HCT116 (cell line): ENCODE measurements at regions not wholly inside any gene's neighbourhood (a gene's known extent, or its start where the extent isn't known, plus 50 kb on each side); places are given as distances from the start of the nearest gene placed in this dataset.

Experiments
- EZH2phosphoT487 ChIP-seq: fragments of 200-600 bp; IDR thresholded peaks from 2 replicates; pipeline ENCODE4 v1.6.1; 2018; ENCODE audit warnings: antibody characterized with exemption, borderline replicate concordance
- JUND ChIP-seq: IDR thresholded peaks from 2 replicates; pipeline ENCODE4 v1.6.1; 2012
- POLR2AphosphoS5 ChIP-seq: IDR thresholded peaks from 2 replicates; pipeline ENCODE4 v1.6.1; 2011; ENCODE audit warnings: mild to moderate bottlenecking, low read depth, low read length, moderate library complexity
- SIN3A ChIP-seq: IDR thresholded peaks from 2 replicates; pipeline ENCODE4 v1.6.1; 2012; ENCODE audit warnings: low read depth
- ZNF274 ChIP-seq: fragments of 200-500 bp; sonication (Bioruptor generic); IDR thresholded peaks from 2 replicates; pipeline ENCODE4 v1.6.1; 2014; ENCODE audit warnings: mild to moderate bottlenecking, low read depth, low read length, inconsistent platforms
- TF ChIP-seq, protein P1 (sequence below), 3 experiments: fragments of 200-600 bp in 1 of 3; sonication (generic) in 1 of 3; IDR thresholded peaks in 2 of 3; conservative IDR thresholded peaks in 1 of 3; 2 replicates each; pipeline ENCODE4 v1.5.1; 2012 to 2017; ENCODE audit warnings: low read depth in 2 of 3, low read length in 2 of 3, antibody characterized with exemption in 1 of 3, borderline replicate concordance in 1 of 3, control low read depth in 1 of 3, mild to moderate bottlenecking in 1 of 3, mixed read lengths in 1 of 3, mixed run types in 1 of 3, moderate library complexity in 1 of 3; ENCODE audit not compliant: insufficient read depth in 1 of 3

- TF ChIP-seq, protein P1, sequence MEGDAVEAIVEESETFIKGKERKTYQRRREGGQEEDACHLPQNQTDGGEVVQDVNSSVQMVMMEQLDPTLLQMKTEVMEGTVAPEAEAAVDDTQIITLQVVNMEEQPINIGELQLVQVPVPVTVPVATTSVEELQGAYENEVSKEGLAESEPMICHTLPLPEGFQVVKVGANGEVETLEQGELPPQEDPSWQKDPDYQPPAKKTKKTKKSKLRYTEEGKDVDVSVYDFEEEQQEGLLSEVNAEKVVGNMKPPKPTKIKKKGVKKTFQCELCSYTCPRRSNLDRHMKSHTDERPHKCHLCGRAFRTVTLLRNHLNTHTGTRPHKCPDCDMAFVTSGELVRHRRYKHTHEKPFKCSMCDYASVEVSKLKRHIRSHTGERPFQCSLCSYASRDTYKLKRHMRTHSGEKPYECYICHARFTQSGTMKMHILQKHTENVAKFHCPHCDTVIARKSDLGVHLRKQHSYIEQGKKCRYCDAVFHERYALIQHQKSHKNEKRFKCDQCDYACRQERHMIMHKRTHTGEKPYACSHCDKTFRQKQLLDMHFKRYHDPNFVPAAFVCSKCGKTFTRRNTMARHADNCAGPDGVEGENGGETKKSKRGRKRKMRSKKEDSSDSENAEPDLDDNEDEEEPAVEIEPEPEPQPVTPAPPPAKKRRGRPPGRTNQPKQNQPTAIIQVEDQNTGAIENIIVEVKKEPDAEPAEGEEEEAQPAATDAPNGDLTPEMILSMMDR (IDR thresholded peaks at IDR 0.05 in 2 of 3, conservative IDR thresholded peaks at IDR 0.05 in 1 of 3; ENCODE audit: borderline replicate concordance in 1 of 3, insufficient read depth in 1 of 3, low read depth in 2 of 3, low read length in 2 of 3): no peak
- TF ChIP-seq SIN3A (no peak), JUND (no peak), EZH2phosphoT487 (no peak), POLR2AphosphoS5 (no peak), ZNF274 (no peak)
These were observed 309.3 kb upstream of the HTR2A start for GRCh38 chr13:47206111-47206510.
